Activated gamma-delta T cell treated with anti-CD3 and anti-CD28 coated beads, Interleukin-2, amount 50 U/mL, for 16 hours (primary cell): ENCODE measurements at regions not wholly inside any gene's neighbourhood (a gene's known extent, or its start where the extent isn't known, plus 50 kb on each side); places are given as distances from the start of the nearest gene placed in this dataset.

Source experiments
- DNase-seq: peaks from one replicate; pipeline ENCODE4 v3.0.0-alpha.2; 2020; ENCODE audit warnings: low read depth

GRCh38 chr17:79501910-79502309 lies 108.9 kb downstream of the RBFOX3 start:
- DNase-seq = no peak

- DNase-seq = no peak
Observed at GRCh38 chr17:79500745-79501618, 109.9 kb downstream of the RBFOX3 start.

GRCh38 chr17:79498854-79499253 lies 112.0 kb downstream of the RBFOX3 start:
- no peak for DNase-seq

- DNase-seq = no peak
Observed at GRCh38 chr17:79497777-79498348, 113.0 kb downstream of the RBFOX3 start.

GRCh38 chr17:79496422-79497005 lies 114.3 kb downstream of the RBFOX3 start:
- no peak for DNase-seq

- DNase-seq = no peak
Observed at GRCh38 chr17:79495665-79496064, 115.2 kb downstream of the RBFOX3 start.

GRCh38 chr17:79491006-79491405 lies 119.8 kb downstream of the RBFOX3 start:
- DNase-seq = no peak

- DNase-seq = no peak
Observed at GRCh38 chr17:79490530-79490929, 120.3 kb downstream of the RBFOX3 start.

GRCh38 chr17:79487149-79487548 lies 123.7 kb downstream of the RBFOX3 start:
- DNase-seq = no peak

- DNase-seq = no peak
Observed at GRCh38 chr17:79485991-79486390, 124.9 kb downstream of the RBFOX3 start.

- DNase-seq = no peak
Observed at GRCh38 chr17:79485419-79485985, 125.3 kb downstream of the RBFOX3 start.

GRCh38 chr17:79484600-79485418 lies 126.0 kb downstream of the RBFOX3 start:
- DNase-seq = no peak

GRCh38 chr17:79483842-79484241 lies 127.0 kb downstream of the RBFOX3 start:
- no peak for DNase-seq

- DNase-seq = no peak
Observed at GRCh38 chr17:79482727-79483521, 127.9 kb downstream of the RBFOX3 start.

GRCh38 chr17:79479876-79480275 lies 131.0 kb downstream of the RBFOX3 start:
- no peak for DNase-seq

- DNase-seq = no peak
Observed at GRCh38 chr17:79478841-79479240, 132.0 kb downstream of the RBFOX3 start.

- DNase-seq = no peak
Observed at GRCh38 chr17:79478051-79478461, 132.8 kb downstream of the RBFOX3 start.

- no peak for DNase-seq
Observed at GRCh38 chr17:79476074-79476652, 134.7 kb downstream of the RBFOX3 start.

- no peak for DNase-seq
Observed at GRCh38 chr17:79473876-79474440, 136.9 kb downstream of the RBFOX3 start.

- DNase-seq = no peak
Observed at GRCh38 chr17:79473111-79473875, 137.6 kb downstream of the RBFOX3 start.
